ENCODE measurements at regions not wholly inside any gene's neighbourhood (a gene's known extent, or its start where the extent isn't known, plus 50 kb on each side); places are given as distances from the start of the nearest gene placed in this dataset.
"Not testable (repeated sequence)": the region's sequence is repeated elsewhere in the genome, so short reads cannot be mapped to it uniquely, and the experiment has no call there.

DNA sequence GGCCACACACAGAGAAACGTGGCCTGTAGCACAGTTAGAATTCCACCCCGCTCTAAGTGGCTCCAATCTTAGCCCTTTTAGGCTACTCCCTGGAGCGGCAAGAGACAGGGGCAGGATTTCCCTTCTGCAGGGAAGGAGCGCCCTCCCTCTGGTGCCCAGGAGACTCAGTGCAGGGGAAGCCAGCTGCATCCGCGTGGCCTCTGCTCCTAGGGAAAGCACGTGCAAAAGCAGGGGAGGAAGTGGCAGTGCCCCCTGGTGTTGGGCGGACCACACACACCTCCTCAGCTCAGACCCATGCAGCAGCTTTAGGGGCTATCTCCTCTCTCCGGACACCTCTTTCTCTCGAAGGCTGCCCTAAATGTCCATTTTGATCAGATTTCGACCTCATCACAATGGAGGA is 50.0 kb downstream of the SPRING1 start:
- DNase-seq: peak; percentile 48 to 65

- DNase-seq: no peak
Measured at GRCh38 chr12:116684891-116685290, 53.0 kb downstream of the SPRING1 start.

- no peak for DNase-seq
Measured at GRCh38 chr12:116677202-116677661, 60.6 kb downstream of the SPRING1 start.

- no peak for DNase-seq
Measured at GRCh38 chr12:116675339-116676107, 62.3 kb downstream of the SPRING1 start.

DNA sequence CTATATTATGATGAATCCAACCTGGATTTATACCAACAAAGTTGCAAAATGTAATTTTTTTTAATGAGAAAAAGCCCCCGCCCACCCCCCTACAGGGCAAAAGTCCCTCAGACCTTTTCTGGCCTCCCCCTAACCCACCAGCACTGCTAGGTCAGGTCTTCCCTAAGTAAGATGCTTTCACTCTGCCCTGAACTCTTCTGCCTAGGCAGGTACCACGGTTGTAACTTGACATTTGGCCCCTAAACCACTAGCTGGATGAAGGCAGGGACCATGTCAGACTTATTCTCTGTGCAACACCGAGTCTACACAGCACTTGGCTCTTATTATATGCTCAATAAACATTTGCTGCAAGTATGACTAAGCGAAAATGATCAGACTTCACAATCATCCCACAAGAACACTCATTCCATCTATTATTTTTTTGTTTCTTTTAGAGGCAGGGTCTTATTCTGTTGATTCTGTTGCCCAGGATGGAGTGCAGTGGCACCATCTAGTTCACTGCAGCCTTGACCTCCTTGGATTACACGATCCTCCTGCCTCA is 63.2 kb downstream of the SPRING1 start:
- no peak for DNase-seq

GRCh38 chr12:116673681-116674111 is 64.2 kb downstream of the SPRING1 start:
- DNase-seq: no peak

DNA sequence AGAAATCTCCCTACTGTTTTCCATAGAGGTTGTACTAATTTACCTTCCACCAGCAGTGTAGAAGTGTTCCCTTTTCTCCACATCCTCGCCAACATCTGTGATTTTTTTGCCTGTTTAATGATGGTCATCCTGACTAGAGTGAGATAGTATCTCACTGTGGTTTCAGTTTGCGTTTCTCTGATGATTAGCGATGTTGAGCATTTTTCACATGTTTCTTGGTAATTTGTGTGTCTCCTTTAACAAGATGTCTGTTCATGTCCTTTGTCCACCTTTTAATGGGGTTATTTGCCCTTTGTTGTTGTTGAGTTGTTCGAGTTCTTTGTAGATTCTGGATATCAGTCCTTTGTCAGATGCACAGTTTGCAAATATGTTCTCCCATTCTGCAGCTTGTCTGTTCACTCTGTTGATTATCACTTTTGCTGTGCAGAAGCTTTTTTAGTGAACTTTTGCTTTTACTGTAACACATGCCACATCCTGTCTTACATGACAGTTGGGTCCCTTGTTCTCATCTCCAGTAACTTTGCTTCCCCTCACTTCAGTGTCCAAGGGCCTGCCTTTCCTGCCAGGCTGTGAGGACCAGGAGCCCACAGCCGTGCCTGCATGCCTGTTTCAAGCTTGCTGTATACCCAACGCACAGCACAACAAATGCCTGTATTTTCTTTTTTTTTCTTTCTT is 64.9 kb downstream of the SPRING1 start:
- no peak for DNase-seq

GRCh38 chr12:116672010-116672409 is 65.9 kb downstream of the SPRING1 start:
- DNase-seq: no peak

GRCh38 chr12:116670859-116671258 is 67.0 kb downstream of the SPRING1 start:
- DNase-seq: no peak

- DNase-seq: no peak
Measured at GRCh38 chr12:116667752-116668151, 70.1 kb downstream of the SPRING1 start.

GRCh38 chr12:116666829-116667228 is 71.0 kb downstream of the SPRING1 start:
- not testable (repeated sequence) for DNase-seq

GRCh38 chr12:116666305-116666673 is 71.6 kb downstream of the SPRING1 start:
- DNase-seq: no peak

GRCh38 chr12:116665666-116666304 is 72.1 kb downstream of the SPRING1 start:
- DNase-seq: no peak

- no peak for DNase-seq
Measured at GRCh38 chr12:116664085-116664484, 73.8 kb downstream of the SPRING1 start.

DNA sequence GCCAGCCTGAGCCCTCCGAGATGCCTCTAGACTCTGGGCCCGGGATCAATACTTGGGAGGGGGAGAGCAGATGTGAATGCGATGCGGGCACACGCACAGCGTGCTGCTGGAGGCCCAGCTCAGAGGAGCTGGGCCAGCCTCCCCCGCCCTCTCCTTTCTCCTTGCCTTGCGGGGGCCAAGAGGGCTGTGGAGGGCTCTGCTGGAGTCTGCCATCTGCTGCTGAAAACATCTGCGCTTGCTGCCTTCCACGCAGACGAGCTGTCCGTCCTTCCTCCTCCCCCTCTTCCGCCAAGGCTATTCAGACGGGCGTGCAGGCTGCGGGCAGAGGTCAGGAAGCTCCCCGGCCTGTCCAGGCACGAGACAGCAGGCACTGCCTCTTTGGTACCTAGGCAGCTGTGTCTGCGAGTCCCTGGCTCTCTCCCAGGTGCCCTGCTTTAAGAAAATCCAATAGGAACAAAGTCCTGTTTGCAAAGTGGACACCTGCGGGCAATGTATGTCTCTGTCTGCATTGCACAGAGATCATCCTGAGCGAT is 75.2 kb downstream of the SPRING1 start:
- DNase-seq: no peak

DNA sequence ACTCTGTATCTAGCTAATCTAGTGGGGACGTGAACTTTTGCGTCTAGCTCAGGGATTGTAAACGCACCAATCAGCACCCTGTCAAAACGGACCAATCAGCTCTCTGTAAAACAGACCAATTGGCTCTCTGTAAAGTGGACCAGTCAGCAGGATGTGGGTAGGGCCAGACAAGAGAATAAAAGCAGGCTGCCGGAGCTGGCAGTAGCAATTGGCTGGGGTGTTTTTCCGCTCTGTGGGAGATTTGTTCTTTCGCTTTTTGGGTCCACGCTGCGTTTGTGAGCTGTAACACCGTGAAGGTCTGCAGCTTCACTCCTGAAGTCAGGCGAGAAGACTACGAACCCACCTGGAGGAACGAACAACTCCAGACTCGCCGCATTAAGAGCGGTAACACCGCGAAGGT is 76.5 kb downstream of the SPRING1 start:
- DNase-seq: no peak

- DNase-seq: not testable (repeated sequence)
Measured at GRCh38 chr12:116660740-116661139, 77.1 kb downstream of the SPRING1 start.

DNA sequence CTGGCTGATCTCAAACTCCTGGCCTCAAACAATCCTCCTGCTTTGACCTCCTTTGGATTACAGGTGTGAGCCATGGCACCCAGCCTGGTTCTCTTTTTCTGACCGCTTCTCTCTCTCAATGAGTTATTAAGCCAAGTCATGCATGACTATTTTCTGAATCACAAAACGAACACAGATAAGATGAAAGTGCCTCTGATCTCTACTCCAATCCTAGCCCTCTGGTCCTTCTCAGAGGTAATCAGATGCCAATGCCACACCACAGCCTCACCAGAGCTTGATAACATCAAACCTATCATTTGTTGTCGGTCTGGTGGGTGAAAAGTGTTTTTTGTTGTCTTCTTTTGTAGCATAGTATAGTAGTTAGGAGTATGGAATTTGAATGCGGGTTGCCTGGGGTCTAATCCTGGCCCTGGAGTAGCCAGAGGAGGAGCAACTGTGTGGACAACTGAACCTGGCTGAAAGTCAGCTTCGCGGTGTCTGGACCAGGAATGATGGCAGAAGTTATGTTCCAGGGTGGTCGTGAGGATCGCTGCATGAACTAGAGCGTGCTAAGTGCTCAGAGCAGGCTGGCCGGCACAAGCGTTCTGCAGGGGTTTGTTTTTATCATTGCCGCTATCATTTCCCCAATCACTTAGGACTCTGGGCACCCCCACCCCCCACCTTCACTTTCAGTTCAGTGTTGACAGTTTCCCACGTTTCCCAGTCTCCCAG is 77.9 kb downstream of the SPRING1 start:
- no peak for DNase-seq

DNA sequence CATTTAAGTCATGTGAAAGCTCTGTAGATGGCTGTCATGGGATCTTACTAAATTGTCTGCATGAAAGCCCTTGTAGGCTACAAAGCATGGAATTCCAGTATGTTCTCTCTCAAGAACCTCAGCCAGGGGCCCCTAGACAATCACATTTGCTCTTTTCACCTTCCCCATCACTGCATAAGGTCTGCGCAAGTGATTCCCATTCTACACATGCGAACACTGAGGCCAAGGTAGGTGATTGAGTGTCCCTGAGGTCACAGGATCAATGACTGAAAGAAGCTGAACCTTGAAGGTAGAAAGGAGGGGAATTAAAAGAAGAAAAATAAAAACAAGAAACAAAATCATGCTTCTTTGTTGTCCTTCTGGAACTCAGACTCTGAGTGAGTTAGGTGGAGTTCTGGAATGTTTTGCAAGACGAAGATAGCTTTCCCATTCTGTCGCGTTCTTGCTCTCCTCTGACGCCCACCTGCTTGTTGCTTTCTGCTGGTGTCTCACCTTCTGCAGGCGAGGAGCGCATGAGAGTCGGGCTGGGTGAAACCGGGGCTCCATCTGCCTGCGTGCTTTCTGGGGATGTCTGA is 79.9 kb downstream of the SPRING1 start:
- no peak for DNase-seq

DNA sequence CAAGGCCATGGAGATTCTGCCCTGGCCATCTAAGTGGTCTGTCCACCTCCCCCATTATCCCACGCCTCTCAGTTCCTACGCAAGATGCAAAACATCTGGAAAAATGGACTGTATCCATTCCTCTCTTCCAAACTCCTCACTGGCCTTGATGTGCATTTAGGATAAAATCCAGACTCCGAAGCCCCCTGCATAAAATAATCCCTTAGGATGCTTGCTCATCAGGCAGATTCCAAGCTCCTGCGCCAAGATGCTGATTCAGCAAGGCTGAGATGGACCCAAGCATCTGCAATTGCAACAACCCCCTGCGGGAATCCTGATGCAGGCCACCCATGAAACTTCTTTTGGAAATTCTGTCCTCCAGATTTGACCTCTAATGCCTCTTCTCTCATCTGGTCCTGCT is 81.6 kb downstream of the SPRING1 start:
- no peak for DNase-seq

DNA sequence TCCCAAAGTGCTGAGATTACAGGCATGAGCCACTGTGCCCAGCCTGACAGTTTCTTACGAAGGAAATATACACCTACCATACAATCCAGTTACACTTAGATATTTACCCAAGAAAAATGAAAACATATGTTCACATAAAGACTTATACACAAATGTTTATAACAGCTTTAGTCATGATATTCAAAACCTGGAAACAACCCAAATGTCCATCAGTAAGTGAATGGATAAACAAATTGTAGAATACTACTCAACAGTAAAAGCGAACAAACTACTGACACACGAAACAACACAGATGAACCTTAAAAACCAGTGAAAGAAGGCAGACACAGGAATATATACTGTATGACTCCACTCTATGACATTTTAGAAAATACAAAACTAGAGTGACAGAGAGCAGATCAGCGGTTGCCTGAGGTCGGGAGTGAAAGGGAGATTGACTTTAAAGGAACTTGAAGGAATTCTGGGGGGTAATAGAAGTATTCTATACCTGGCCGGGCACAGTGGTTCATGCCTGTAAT is 83.6 kb downstream of the SPRING1 start:
- no peak for DNase-seq

GRCh38 chr12:116651089-116651488 is 86.8 kb downstream of the SPRING1 start:
- DNase-seq: no peak

Data from stimulated activated CD4-positive, alpha-beta T cell treated with anti-CD3 and anti-CD28 coated beads, Interleukin-2, amount 100 ng/mL, for 24 hours (primary cell).